ENCODE measurements at regions not wholly inside any gene's neighbourhood (a gene's known extent, or its start where the extent isn't known, plus 50 kb on each side); places are given as distances from the start of the nearest gene placed in this dataset.

DNA sequence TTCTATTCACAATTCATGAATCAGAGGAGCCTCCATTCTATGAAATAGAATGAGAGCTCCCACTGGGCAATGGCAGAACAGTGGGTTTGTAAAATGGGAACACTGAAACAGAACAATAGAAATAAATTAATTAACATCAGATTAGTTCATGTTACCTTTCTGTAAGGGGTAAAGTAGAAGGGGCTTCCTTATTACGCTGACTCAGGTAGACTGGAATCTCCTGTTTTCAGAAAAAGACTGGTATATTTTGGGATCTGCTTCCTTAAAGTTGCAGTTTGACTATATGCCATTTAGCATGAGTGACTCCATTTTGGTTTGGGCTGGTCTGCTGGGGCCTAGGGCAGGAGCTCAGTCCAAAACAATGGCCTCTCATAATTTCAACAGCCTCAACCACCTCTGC lies 52.8 kb upstream of the ZFAND3 start:
- no peak for FAIRE-seq
- H3K27me3 ChIP-seq, result no peaks in the 10 kb centered on the region
- intact Hi-C loops (cut with DNase I), result no loop called here
- no peaks in the 10 kb centered on the region for H3K36me3 ChIP-seq
- H3K27ac ChIP-seq, result no peak overlapping the region
- DNase-seq, result no peak
- TF ChIP-seq, protein P1, sequence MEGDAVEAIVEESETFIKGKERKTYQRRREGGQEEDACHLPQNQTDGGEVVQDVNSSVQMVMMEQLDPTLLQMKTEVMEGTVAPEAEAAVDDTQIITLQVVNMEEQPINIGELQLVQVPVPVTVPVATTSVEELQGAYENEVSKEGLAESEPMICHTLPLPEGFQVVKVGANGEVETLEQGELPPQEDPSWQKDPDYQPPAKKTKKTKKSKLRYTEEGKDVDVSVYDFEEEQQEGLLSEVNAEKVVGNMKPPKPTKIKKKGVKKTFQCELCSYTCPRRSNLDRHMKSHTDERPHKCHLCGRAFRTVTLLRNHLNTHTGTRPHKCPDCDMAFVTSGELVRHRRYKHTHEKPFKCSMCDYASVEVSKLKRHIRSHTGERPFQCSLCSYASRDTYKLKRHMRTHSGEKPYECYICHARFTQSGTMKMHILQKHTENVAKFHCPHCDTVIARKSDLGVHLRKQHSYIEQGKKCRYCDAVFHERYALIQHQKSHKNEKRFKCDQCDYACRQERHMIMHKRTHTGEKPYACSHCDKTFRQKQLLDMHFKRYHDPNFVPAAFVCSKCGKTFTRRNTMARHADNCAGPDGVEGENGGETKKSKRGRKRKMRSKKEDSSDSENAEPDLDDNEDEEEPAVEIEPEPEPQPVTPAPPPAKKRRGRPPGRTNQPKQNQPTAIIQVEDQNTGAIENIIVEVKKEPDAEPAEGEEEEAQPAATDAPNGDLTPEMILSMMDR (IDR thresholded peaks at IDR 0.05), result no peak
- WGBS, 2 donors, result 81 to 88% methylated on average over 1 of the region's 1 CpG
- no peak overlapping the region for H3K4me3 ChIP-seq
- ATAC-seq, result no peak
- H3K9me3 ChIP-seq, result no peaks in the 10 kb centered on the region
- H3K4me1 ChIP-seq, result no peaks in the 10 kb centered on the region

DNA sequence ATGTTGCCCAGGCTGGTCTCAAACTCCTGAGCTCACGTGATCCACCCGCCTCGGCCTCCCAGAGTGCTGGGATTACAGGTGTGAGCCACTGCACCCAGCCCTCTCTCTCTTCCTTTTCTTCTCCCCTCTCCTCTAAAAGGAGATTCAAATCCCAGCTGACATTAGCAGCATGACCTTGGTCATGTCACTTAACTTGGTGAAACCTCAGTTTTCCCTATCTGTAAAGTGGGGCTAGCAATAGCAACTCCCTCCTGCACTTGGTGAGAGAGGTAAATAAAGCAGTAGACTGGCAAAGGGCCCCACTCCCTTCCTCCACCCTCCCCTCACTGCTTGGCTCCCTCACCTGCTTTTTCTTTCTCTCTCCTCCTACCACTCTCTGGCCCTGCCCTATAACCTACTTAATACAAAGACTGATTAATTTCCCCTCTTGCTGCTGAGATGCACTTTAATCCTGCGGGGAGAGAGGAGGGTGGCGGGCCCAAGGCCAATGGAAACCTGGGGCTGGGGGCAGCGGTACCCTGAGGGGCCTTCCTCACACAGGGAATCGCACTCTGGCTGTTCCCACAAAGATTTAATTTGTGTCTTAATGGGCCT lies 54.2 kb upstream of the ZFAND3 start:
- FAIRE-seq (no peak), ATAC-seq (no peak), DNase-seq (no peak)
- H3K36me3 ChIP-seq, result no peaks in the 10 kb centered on the region
- WGBS, 2 donors, result 77% methylated on average over 7 of the region's 7 CpGs
- intact Hi-C loops (cut with DNase I), result no loop called here
- no peak overlapping the region for H3K4me3 ChIP-seq
- no peak overlapping the region for H3K27ac ChIP-seq
- H3K4me1 ChIP-seq, result no peaks in the 10 kb centered on the region
- no peaks in the 10 kb centered on the region for H3K9me3 ChIP-seq
- TF ChIP-seq, protein P1 (IDR thresholded peaks at IDR 0.05), result no peak
- no peaks in the 10 kb centered on the region for H3K27me3 ChIP-seq

DNA sequence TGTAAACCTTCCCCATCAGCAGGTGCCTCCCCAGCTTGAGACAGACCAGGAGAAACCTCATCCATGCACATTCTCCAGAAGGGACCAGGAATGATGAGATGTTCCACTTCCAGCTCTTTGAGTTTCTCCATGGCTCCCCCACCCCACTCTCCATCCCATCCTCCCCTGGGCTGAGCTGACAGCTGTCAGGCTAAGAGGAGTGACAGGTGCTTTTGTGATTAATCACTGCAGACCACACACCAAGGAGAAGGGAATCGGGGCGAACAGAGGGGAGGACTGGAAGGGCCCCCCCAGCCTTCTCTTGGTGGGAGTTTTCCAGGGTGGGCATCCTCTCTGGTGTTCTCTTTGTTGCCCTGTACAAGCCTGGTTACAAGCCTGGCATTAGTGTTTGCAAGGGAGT lies 56.1 kb upstream of the ZFAND3 start:
- TF ChIP-seq, protein P1 (IDR thresholded peaks at IDR 0.05), result no peak
- intact Hi-C loops (cut with DNase I), result no loop called here
- no peak for DNase-seq
- no peak for FAIRE-seq
- Histone ChIP-seq H3K27ac (no peak overlapping the region), H3K36me3 (no peaks in the 10 kb centered on the region), H3K4me3 (no peak overlapping the region), H3K4me1 (no peaks in the 10 kb centered on the region), H3K9me3 (no peaks in the 10 kb centered on the region), H3K27me3 (no peaks in the 10 kb centered on the region)
- ATAC-seq, result no peak
- WGBS, 2 donors, result 85 to 91% methylated on average over 2 of the region's 2 CpGs

DNA sequence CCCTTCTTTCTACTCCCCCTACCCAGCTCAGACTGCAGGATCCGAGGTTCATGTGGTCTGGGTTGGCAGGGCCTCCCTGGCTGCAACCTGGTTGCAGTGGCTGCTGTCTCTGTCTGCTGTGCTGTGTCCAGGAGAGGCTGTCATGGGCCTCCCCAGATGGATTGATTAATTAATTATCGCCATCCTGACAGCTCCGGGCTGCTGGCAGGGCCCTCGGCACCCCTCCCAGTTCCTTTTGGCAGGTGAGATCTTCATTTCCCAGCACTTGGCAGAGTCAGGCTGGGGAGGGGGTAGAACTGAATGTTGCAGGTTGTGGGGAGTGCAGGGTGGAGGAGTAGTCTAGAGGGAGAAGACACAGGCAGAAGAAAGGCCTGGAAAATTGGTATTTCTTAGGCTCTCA lies 56.7 kb upstream of the ZFAND3 start:
- Histone ChIP-seq H3K4me3 (no peak overlapping the region), H3K27me3 (no peaks in the 10 kb centered on the region), H3K9me3 (no peaks in the 10 kb centered on the region), H3K27ac (no peak overlapping the region), H3K4me1 (no peaks in the 10 kb centered on the region), H3K36me3 (no peaks in the 10 kb centered on the region)
- TF ChIP-seq, protein P1 (IDR thresholded peaks at IDR 0.05), result no peak
- ATAC-seq, result no peak
- no peak for FAIRE-seq
- no peak for DNase-seq
- intact Hi-C loops (cut with DNase I), result no loop called here
- WGBS, 2 donors, result 57 to 70% methylated on average over 4 of the region's 4 CpGs

DNA sequence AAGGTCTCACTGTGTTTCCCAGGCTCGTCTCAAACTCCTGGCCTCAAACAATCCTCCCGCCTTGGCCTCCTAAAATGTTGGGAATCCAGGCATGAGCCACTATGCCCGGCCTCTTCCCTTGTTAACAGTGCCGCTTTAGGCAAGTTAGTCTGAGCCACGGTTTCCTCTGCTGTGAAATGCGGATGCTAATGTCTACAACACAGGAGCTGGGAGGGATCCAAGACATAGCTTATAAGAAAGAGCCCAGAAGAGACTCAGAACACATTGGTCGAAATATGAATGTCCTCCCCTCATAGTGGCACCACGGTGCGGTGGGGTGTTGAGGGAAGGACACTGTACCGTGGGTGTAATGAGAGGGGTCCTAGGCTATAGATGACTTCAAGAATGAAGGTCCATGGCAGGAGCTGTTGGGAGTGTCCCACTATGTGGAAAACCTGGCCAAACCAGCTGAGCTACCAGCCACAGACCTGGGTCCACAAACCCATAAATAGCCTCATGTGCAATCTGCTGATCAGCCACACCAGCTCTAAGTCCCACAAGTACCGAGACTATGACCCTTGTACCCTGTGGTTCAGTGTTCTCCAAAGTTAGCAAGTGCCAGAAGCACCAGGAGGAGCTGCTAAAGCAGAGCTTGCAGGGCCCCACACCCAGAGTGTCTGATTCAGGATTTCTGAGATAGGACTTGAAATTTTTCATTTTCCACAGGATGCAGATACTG lies 57.8 kb upstream of the ZFAND3 start:
- TF ChIP-seq, protein P1 (IDR thresholded peaks at IDR 0.05), result no peak
- H3K27me3 ChIP-seq, result no peaks in the 10 kb centered on the region
- no peaks in the 10 kb centered on the region for H3K9me3 ChIP-seq
- H3K36me3 ChIP-seq, result no peaks in the 10 kb centered on the region
- FAIRE-seq (no peak), DNase-seq (no peak), ATAC-seq (peak in 1 of 4 donors; percentile 34)
- H3K4me3 ChIP-seq, result no peak overlapping the region
- H3K4me1 ChIP-seq, result no peaks in the 10 kb centered on the region
- intact Hi-C loops (cut with DNase I), result no loop called here
- no peak overlapping the region for H3K27ac ChIP-seq
- 84% methylated on average over 11 of the region's 11 CpGs for WGBS, 2 donors
